Stimulated activated CD8-positive, alpha-beta memory T cell treated with anti-CD3 and anti-CD28 coated beads, Interleukin-2, amount 100 ng/mL, for 48 hours (primary cell): ENCODE measurements at regions not wholly inside any gene's neighbourhood (a gene's known extent, or its start where the extent isn't known, plus 50 kb on each side); places are given as distances from the start of the nearest gene placed in this dataset.

Experiments
- DNase-seq, 2 donors: peaks; one replicate each; pipeline ENCODE4 v3.0.0-alpha.2; 2020; ENCODE audit warnings: low read depth in 2 of 2

DNA sequence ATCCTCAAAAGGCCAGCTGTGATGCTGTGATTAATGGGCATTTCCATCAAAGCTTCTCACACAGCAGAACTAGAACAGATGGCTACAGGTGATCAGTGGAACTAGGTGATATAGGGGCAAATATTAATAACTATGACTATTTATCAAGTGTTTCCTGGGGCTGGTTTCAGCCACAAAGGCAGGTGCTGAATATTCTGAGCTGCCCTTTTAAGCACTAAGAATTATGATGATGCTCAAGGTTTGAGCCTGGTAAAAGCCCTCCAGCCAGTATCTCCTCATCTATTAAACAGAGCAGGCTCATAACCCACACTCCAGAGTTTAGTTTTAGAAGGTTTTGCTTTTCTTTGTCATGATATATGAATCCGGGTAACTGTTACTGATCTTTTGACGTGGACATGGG is 129.5 kb upstream of the ACP3 start:
- no peak for DNase-seq

DNA sequence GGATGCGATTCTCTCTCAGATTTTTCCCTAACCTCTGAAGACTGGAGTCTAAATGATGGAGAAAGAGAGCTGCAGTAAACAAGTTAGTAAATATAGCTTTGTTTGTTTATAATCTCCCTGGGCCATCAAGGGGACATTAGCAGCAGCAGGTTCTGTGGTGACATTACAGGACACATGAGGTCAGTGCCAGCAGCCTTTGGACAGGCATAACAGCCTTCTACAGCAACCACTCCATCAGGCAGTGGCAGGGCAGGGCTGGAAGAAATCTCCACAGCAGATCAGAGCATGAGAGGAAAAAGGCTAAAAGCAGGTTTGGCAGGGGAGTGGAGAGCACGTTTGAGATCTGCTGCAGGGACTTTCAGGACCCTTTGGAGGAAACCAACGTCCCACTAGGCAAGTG is 127.6 kb upstream of the ACP3 start:
- DNase-seq = no peak

DNA sequence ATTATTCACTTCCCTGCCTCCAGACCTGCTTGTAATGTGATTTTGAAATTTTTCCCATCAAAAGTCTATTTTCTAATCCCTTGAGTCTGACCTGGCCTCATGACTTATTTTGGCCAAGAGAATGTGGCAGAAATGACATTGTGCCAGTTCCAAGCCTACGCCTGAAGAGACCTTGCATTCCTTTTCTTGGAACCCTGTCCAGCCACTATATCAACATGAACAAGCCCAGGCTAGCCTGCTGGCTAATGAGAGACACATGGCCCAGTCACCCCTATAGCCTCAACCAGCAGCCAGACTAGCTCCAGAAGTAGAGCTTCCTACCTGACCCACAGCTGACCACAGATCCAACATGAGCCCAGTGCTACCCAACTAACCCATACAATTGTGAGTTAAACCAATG is 121.1 kb upstream of the ACP3 start:
- DNase-seq = no peak

DNA sequence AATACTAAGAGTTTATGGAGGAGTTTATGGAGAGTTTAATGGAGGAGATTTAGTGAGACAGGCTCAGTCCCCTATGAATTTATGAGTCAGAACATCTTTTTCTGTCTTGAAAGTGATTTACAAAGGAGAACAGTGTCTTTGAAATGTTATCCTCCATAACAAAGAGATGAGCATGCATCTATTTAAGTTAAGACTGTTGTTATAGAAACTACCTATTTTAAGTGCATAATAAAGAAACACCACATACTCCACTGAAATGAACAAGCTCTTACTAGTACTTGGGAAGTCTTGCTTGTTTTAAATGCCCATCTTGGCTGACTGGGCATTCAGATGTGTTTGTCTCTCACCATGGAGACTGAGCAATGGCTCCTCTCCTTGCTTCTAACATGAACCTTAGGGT is 118.7 kb upstream of the ACP3 start:
- DNase-seq = no peak

DNA sequence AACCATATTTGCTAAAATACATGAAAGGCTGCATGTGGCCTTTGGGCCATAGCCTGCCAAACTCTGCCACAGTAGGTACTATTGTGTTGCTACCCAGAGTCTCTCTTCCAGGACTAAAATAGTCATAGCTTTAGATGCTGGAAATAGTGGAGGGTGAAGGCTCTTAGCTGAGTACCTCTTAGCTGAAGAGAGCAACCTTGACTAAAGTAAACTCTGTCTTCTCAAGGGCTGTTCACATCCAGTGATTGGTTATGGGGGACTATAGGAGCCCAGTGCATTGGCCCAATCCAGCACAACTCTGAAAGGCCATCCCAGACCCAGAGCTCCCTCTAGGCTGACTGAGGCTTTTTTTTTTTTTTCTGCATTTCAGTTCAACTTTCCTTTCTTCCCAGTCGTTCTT is 117.8 kb upstream of the ACP3 start:
- no peak for DNase-seq

DNA sequence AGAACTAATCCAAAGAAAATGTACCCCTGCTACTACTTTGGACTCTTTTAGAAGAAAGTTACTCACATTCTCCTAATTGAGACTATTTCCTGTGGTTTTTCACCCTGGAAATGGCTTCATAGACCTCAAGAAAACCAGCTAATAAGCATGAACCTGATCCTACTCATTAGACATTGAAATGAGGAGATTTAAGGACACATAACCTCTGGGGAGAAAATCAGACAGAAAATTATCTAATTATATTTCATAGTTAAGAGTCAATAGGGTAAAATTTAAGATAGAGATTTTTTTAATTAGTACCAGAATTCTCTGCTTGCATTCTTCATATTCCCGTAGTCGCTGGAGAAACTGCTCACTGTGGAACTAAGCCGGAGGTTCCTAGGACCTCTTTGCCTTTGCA is 114.6 kb upstream of the ACP3 start:
- DNase-seq = no peak

DNA sequence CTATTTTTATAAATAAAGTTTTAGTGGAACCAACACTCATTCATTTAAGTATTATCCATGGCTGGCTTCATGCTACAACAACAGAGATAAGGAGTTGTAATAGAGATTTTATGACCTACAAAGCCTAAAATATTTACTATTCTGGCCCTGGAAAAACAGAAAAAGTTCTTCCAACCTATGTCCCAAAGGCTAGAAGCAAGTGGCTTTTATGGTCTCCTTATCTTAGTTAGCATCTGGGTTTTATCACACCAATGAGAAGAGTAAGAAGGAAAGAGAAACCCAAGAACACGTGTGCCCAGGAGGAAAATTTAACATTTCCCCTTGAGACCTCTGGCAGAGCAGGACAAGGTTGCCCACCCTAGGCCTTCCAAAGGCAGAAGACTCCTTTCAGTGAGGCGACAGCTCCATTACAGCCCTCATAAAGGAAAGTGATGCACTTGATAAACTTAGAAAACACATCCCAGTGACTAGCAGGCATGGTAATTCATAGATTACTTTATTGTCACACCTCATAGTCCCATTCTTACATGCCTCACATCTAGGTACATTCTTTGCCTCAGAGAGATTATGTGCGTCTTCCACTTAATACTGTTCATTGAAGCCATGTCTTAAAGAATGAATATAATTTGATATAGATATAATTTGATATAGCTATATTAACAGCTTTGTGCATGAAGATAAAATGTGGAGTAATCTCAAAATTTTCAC is 113.2 kb upstream of the ACP3 start:
- DNase-seq = no peak

DNA sequence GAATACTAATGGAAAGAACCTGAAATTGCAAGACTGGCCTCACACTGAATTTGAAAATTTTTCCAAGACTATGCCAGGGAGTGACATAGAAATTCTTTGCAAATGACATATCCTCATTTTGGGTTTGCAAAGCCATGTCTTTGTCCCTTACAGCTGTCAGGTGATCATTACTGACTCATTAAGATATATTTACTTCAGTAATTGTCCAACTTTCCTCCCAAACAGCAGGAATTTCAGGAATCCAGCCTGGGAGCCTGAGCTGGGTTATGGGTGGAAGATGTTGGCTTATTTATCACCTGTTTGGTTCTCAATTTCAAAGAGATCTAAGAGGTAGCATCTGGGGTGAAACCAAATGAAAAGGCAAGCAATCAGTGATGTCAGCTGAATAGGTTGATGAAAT is 111.6 kb upstream of the ACP3 start:
- DNase-seq = no peak

DNA sequence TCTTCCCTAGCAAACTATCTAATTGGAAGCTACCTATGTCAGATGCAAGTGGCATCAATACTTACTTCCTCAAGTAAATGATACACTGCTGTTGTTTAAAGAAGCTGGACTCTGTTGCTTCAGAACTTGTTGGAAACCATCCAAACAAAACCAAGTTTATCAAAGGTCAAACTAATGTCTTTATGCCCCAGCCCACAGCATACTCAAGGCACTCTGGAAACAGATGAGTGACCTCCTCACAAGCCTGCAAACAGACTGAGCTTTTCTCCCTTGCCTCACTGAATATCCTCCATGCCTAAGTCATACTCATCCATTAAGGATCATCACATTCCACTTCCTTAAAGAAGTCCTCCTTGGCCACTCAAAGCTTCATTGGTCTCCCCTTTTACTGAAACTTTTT is 107.4 kb upstream of the ACP3 start:
- no peak for DNase-seq

DNA sequence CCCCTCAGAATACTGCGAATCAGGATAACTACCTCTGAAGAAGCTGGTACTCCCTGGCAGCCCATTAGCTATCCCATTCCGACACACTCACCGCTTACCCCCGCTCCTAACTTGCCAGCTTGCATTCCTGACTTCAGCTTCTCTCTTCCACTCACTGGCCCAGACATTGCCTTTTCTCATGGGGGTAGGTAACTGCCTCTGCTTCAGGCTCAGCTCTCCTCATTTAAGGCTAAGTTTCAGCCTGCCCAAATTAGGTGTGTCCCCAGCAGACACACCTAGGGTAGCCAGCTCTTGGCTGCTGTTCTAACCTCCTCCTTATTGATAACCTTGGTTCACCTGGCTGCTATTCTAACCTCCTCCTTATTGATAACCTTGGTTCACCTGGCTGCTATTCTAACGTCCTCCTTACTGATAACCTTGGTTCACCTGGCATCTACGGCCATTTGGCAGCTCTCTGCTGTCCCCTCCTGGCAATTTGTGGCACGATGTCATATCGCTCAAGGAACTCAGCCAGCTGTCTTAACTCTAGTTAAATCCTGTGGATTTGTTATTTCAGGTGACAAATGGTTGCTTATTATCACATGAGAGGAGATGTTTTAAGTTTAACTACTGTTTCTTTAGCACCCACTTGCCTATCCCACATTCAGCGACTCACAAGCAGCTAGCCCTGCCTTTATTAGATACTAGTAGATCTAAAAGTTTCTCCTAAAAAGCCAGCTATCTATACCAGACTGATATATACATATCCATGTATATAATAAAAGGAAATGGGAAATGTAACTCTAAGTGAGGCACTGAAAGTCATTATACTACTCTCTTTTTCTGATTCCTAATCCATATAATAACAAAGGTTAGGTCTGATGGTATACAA is 106.5 kb upstream of the ACP3 start:
- peak; percentile 1 to 2 for DNase-seq

DNA sequence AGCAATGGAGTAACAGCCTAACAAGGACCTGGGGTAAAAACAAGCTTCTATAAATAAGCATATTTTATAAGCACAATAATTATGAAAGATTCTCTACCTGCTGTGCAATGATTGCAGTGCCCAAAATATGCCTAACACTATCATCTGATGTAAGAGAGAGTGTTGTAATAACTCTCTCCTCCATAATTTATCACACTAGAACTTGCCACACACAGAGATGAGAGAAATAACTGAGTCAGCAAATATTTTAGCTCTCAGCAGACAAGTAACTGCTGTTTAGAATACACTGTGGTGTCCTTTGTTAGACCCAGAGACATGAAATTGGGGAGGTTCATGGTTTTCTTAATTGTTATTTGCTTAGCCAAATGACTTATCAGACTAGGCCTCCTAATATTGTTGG is 105.3 kb upstream of the ACP3 start:
- DNase-seq = no peak

DNA sequence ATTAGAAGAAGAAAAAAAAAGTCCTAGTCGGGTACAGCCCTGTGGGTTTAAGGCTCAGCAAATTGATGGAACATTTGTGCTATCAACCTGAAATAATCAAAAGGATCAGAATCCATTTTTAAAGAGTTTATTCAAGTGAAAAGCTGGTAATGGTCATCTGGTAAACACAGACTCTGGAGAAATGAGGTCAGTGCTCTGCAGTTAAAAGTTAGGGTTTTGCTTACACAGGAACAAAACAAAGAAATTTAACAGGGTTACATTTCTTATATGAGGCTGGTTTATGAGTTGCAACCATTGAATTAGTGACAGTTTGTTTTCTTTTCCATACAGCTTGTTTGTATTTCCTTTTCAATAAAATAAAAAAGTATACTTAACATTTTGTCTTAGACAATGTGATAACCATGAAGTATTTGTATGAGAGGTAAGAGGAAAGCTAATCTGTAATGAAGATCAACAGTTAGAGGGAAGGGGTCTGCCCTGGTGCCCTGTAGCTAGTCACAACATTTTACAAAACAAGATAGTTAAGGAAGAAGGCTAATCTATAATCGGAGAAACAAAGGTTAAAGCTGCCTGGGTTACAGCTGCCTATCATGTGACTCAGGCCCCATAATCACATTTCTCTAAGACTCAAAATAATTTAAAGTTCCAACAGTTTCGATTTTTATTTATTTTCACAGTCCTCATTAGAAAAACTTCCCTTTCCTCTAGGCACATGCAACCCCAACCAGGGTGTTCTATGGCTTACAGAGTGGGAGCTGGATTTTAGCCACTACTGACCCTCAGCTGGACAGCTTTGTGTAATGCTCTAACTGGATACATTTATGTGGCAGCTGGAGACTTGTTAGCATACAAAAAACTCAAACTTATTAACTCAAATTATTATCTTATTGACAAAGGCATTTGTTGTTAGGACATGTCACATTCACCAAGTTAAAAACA is 98.1 kb upstream of the ACP3 start:
- no peak for DNase-seq

DNA sequence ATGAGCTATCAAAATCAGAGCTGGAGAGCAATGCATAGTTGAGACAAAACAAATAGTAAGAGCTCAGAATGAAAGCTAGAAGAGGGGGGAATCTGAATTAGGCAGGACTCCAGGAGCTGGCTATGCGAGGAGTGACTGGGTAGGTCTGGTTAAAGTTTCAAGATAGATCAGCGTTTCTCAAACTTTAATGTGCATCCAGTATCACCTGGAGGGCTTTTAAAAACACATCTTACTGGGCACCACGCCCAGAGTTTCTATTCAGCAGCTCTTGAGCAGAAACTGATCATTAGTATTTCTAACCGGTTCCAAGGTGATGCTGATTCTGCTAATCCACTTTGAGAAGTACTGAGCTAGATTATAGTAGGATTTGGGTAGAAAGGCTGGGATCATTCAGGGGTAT is 96.2 kb upstream of the ACP3 start:
- no peak for DNase-seq

DNA sequence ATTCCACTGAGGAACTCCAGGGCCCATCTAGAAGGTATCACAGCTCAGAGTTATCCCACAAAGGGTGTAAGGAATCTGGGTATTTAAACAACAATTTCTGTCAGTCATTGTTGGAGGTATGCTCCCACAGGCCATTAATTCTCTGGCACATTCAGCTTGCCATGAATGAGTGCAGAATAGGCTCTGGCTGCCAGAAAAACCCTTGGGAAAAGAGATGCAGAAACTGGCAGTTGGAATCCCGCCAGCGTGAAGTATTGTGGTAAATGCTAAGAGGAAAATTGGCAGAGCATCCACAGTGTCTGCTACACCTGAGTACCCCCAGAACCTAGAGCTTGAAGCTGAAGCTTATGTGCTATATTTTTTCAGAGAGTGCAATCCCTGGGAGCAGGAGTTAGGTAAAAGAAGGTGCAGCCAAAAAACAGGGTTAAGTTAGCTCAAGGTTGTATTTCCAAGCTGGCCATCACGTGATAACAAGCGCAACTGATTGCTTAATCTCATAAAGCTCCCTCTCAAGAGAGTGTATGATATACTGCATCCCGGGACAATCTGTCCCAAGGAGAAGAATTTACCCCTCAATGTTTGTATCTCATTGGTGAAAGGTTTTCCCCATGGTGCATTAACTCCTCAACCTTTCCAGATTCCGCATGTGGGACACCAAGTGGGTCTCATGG is 94.2 kb upstream of the ACP3 start:
- no peak for DNase-seq

DNA sequence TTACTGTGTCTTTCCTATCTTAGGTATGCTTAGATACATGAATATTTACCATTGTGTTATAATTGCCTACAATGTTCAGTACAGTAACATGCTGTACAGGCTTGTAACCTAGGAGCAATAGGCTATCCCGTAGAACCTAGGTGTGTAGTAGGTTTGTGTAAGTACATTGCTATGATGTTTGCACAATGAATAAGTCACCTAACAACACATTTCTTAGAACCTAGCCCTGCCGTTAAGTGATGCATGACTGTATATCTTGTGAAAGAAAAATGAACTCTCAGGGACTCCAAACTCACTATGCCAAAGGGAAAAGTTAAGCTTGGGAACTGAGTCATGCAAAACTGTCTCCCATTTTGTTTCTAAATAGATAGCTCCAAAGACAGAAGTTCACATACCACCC is 91.5 kb upstream of the ACP3 start:
- no peak for DNase-seq

DNA sequence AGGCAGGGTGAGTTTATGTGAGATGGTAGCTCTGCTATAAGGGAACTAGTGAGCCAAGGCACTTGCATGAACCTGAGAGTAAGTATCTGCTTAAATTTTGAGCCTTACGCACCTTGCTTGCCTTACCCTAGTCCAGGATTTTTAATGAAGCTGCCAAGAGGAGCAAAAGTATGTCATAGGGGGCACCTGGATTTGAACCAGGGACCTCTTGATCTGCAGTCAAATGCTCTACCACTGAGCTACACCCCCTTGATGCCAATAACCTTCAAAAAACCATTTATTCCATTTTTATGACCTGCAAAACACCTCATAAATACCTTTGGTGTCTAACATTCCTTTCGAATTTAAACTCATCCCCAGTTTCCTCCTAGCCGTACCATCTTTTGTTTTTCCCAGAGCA is 88.3 kb upstream of the ACP3 start:
- no peak for DNase-seq

DNA sequence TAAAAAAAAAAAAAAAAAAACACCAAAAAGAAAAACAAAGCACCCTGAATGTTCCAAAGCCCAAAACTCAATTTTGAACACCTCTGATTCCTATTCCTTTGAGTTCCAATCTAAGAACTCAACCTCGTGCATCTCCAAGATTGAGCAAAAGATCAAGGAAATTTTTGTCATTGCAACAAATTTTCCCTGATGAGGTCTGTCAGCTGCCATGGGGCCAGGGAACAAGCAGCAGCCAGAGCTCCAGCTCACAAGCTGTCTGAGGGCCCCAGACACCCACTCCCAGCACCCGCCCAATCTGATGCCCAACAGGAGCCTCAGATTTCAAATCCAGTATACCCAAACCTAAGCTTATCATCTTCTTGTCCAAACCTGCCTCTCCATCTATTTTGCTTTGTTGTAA is 87.6 kb upstream of the ACP3 start:
- DNase-seq = no peak

DNA sequence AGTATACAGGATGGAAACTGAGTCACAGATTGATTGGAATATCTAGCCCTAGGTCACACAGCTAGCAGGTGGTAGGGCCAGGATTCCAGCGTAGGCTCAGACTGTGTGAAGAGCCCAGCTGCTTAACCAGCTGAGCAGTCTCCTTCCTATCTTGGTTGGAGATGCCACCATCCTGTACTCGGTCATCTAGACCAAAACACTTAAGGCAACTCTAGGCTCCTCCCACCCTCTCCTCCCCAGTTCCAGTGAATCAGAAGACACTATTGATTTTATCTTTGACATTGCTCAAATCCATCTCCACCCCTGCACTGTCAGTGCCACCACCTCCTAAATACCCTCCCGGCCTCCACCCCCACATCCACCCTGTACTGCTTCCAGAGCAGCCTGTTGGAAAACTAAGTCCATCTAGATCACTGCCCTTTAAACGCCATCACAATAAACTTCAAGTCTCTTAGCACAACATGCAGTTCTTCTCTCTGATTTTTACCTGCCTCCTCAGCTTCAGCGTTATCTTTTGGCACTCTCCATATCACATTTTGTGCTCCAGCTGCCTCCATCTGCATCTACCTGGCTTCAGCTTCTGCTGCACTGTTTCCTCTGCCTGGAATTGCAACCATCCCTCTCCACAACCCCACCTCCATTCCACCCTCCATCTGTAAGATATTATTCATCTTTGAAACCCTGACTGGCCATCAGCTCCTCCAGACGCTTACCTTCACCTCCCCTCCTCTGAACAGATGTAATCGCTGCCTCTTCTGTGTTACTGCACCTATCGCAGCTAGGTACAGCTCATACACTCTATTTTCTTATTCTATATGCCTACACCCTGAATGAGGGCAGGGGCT is 86.8 kb upstream of the ACP3 start:
- no peak for DNase-seq

DNA sequence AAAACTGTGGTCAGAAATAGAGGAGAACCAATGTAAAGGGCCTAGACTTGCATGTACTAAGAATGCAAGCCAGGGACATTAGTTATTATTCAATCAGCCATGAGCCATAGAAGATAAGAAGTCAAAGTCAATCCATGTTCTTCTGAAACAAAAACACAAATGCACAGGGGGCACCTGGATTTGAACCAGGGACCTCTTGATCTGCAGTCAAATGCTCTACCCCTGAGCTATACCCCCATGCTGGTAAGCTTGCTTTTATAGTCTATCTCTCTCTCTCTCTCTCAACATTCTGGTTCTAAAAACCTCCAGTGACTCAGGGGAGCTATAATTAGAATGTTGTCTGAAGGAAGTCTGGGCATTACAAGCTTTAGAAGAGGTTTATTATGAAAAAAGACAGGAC is 85.6 kb upstream of the ACP3 start:
- DNase-seq = no peak

DNA sequence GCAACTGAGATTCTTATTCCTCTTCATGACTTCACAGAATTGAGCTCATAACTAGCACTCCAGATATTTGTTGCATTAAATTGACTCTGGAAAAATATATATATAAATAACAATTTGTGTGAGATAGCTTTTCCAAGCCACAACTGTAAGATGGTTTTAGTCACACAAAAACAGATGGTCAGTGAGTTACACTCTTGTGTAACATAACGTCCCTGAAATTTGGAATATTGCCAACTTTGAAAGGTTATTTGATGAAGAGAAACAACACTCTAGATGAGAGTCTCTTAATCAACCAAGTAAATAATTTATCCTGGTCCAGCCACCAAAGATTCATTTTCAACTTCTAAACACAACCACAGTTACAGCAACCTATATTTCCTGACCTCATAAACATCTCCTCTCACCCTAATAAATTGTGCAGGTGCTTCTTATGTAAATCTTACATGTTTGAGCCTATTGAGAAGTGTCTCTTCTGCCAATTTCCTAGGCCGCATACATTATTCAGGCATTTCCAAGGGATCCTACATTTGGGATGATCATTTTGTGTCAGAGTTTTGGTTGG is 84.9 kb upstream of the ACP3 start:
- DNase-seq = no peak
